K562 (cell line): ENCODE measurements at regions not wholly inside any gene's neighbourhood (a gene's known extent, or its start where the extent isn't known, plus 50 kb on each side); places are given as distances from the start of the nearest gene placed in this dataset.

ENCODE experiments used
- DNMT1 ChIP-seq: fragments of 450-650 bp; IDR thresholded peaks from 2 replicates; pipeline ENCODE4 v1.6.1; 2016; ENCODE audit warnings: antibody characterized with exemption, mild to moderate bottlenecking
- EZH2 ChIP-seq: IDR thresholded peaks from 2 replicates; pipeline ENCODE4 v1.6.1; 2012; ENCODE audit warnings: low read depth, mild to moderate bottlenecking, inconsistent platforms, low read length, borderline replicate concordance
- FOXP1 ChIP-seq: sonication (generic); formaldehyde crosslinking; IDR thresholded peaks from 2 replicates; pipeline ENCODE4 v1.8.0; 2022; ENCODE audit warnings: mild to moderate bottlenecking, missing genetic modification reagents
- SMARCC2 ChIP-seq: fragments of 450-650 bp; IDR thresholded peaks from 2 replicates; pipeline ENCODE4 v1.6.1; 2017; ENCODE audit warnings: antibody characterized with exemption, moderate library complexity, mild to moderate bottlenecking, low read depth
- ZNF184 ChIP-seq: sonication (generic); formaldehyde crosslinking; IDR thresholded peaks from 2 replicates; pipeline ENCODE4 v1.5.0; 2020; ENCODE audit warnings: missing genetic modification reagents
- ZNF232 ChIP-seq: sonication (generic); formaldehyde crosslinking; IDR thresholded peaks from 2 replicates; pipeline ENCODE4 v1.8.0; 2022; ENCODE audit warnings: mild to moderate bottlenecking, missing genetic modification reagents
- TF ChIP-seq, protein P1 (sequence below), 3 experiments: IDR thresholded peaks in 2 of 3; conservative IDR thresholded peaks in 1 of 3; 2 replicates each; pipeline ENCODE4 v1.5.1; 2011 to 2012; ENCODE audit warnings: low read length in 3 of 3, mild to moderate bottlenecking in 3 of 3, control low read depth in 2 of 3, improper control_type of control experiment in 1 of 3, inconsistent platforms in 1 of 3, low read depth in 1 of 3, mixed read lengths in 1 of 3, moderate library complexity in 1 of 3; ENCODE audit not compliant: insufficient read depth in 2 of 3

DNA sequence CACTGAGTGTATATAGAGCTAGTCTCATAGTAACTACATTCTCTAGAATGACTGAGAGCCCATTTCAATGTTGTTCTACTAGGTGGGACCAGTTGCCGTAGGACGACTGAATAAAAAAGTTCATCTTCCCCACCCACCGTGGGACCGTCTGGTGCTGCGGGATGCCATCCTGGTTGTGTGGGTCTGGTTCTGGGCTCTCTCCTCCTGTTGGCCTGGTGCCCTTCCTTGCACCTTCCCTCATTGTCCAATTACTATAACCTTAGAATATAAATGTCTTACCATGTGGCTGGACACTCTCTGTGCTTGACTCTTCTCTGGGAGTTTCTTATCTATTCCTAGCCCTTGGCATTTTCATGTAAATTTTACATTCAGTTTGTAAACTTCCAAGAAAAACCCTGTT is 344.4 kb downstream of the TCERG1L start:
- no peak for TF ChIP-seq ZNF184
- TF ChIP-seq EZH2 = no peak
- TF ChIP-seq, protein P1, sequence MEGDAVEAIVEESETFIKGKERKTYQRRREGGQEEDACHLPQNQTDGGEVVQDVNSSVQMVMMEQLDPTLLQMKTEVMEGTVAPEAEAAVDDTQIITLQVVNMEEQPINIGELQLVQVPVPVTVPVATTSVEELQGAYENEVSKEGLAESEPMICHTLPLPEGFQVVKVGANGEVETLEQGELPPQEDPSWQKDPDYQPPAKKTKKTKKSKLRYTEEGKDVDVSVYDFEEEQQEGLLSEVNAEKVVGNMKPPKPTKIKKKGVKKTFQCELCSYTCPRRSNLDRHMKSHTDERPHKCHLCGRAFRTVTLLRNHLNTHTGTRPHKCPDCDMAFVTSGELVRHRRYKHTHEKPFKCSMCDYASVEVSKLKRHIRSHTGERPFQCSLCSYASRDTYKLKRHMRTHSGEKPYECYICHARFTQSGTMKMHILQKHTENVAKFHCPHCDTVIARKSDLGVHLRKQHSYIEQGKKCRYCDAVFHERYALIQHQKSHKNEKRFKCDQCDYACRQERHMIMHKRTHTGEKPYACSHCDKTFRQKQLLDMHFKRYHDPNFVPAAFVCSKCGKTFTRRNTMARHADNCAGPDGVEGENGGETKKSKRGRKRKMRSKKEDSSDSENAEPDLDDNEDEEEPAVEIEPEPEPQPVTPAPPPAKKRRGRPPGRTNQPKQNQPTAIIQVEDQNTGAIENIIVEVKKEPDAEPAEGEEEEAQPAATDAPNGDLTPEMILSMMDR (IDR thresholded peaks at IDR 0.05 in 2 of 3, conservative IDR thresholded peaks at IDR 0.05 in 1 of 3; ENCODE audit: insufficient read depth in 2 of 3, low read depth in 1 of 3, low read length in 3 of 3) = no peak
- no peak for TF ChIP-seq FOXP1
- no peak for TF ChIP-seq DNMT1
- TF ChIP-seq SMARCC2 = no peak
- no peak for TF ChIP-seq ZNF232 (CRISPR knock-in tag)
